ENCODE measurements at regions not wholly inside any gene's neighbourhood (a gene's known extent, or its start where the extent isn't known, plus 50 kb on each side); places are given as distances from the start of the nearest gene placed in this dataset.
"Not testable (repeated sequence)": the region's sequence is repeated elsewhere in the genome, so short reads cannot be mapped to it uniquely, and the experiment has no call there.

- H3K4me1 ChIP-seq, result peaks cover 23% of the 10 kb centered on the region
- TF ChIP-seq POLR2AphosphoS5 (IDR thresholded peaks at IDR 0.05; ENCODE audit: insufficient read depth in 1 of 2, low read depth in 1 of 2) (no peak), POLR2A (IDR thresholded peaks at IDR 0.05) (no peak), CTCF (IDR thresholded peaks at IDR 0.05) (no peak)
- intact Hi-C loops (cut with DNase I), result no loop called here
These were observed 69.5 kb upstream of the SULF2 start for GRCh38 chr20:47854687-47855212.

GRCh38 chr20:47851774-47852173, 66.5 kb upstream of the SULF2 start:
- Histone ChIP-seq H3K27ac (no peak overlapping the region), H3K4me3 (no peak overlapping the region), H3K36me3 (no peaks in the 10 kb centered on the region), H3K4me1 (no peaks in the 10 kb centered on the region), H3K9me3 (no peaks in the 10 kb centered on the region), H3K27me3 (no peaks in the 10 kb centered on the region)
- no peak for DNase-seq (ENCODE audit: extremely low spot score in 2 of 2)
- TF ChIP-seq POLR2A (IDR thresholded peaks at IDR 0.05), result no peak
- no peak for TF ChIP-seq POLR2AphosphoS5 (IDR thresholded peaks at IDR 0.05; ENCODE audit: insufficient read depth in 1 of 2, low read depth in 1 of 2)
- TF ChIP-seq CTCF (IDR thresholded peaks at IDR 0.05), result no peak
- intact Hi-C loops (cut with DNase I), result no loop called here

More at GRCh38 chr20:47854687-47855212, 69.5 kb upstream of the SULF2 start:
- Histone ChIP-seq H3K36me3 (no peaks in the 10 kb centered on the region), H3K27ac (no peak overlapping the region), H3K9me3 (no peaks in the 10 kb centered on the region), H3K27me3 (no peaks in the 10 kb centered on the region), H3K4me3 (no peak overlapping the region)
- no peak for DNase-seq (ENCODE audit: extremely low spot score in 2 of 2)

- intact Hi-C loops (cut with DNase I), result no loop called here
- TF ChIP-seq POLR2AphosphoS5 (IDR thresholded peaks at IDR 0.05; ENCODE audit: insufficient read depth in 1 of 2, low read depth in 1 of 2), result no peak
- TF ChIP-seq CTCF (IDR thresholded peaks at IDR 0.05), result no peak
- TF ChIP-seq POLR2A (IDR thresholded peaks at IDR 0.05), result no peak
- Histone ChIP-seq H3K4me1 (no peaks in the 10 kb centered on the region), H3K27ac (no peak overlapping the region), H3K4me3 (no peak overlapping the region), H3K27me3 (no peaks in the 10 kb centered on the region), H3K36me3 (no peaks in the 10 kb centered on the region), H3K9me3 (no peaks in the 10 kb centered on the region)
- no peak for DNase-seq (ENCODE audit: extremely low spot score in 2 of 2)
These were observed 64.9 kb upstream of the SULF2 start for GRCh38 chr20:47850146-47850545.

GRCh38 chr20:47849596-47849995, 64.3 kb upstream of the SULF2 start:
- no peak overlapping the region for H3K27ac ChIP-seq
- intact Hi-C loops (cut with DNase I), result loop anchor here (10.0 kb wide), 1 partner anchor 45 kb away; no protein-coding TSS in a partner anchor
- H3K27me3 ChIP-seq, result no peaks in the 10 kb centered on the region
- H3K9me3 ChIP-seq, result no peaks in the 10 kb centered on the region
- no peak overlapping the region for H3K4me3 ChIP-seq
- H3K36me3 ChIP-seq, result no peaks in the 10 kb centered on the region
- no peaks in the 10 kb centered on the region for H3K4me1 ChIP-seq
- no peak for DNase-seq (ENCODE audit: extremely low spot score in 2 of 2)
- TF ChIP-seq POLR2A (IDR thresholded peaks at IDR 0.05) (no peak), POLR2AphosphoS5 (IDR thresholded peaks at IDR 0.05; ENCODE audit: insufficient read depth in 1 of 2, low read depth in 1 of 2) (no peak), CTCF (IDR thresholded peaks at IDR 0.05) (no peak)

- intact Hi-C loops (cut with DNase I), result loop anchor here (10.0 kb wide), 1 partner anchor 46 kb away; no protein-coding TSS in a partner anchor
- Histone ChIP-seq H3K4me1 (no peaks in the 10 kb centered on the region), H3K4me3 (no peak overlapping the region), H3K9me3 (no peaks in the 10 kb centered on the region), H3K27ac (no peak overlapping the region), H3K27me3 (no peaks in the 10 kb centered on the region), H3K36me3 (no peaks in the 10 kb centered on the region)
- no peak for DNase-seq (ENCODE audit: extremely low spot score in 2 of 2)
- no peak for TF ChIP-seq CTCF (IDR thresholded peaks at IDR 0.05)
- TF ChIP-seq POLR2AphosphoS5 (IDR thresholded peaks at IDR 0.05; ENCODE audit: insufficient read depth in 1 of 2, low read depth in 1 of 2), result no peak
- no peak for TF ChIP-seq POLR2A (IDR thresholded peaks at IDR 0.05)
These were observed 63.7 kb upstream of the SULF2 start for GRCh38 chr20:47849006-47849405.

- intact Hi-C loops (cut with DNase I), result loop anchor here (10.0 kb wide), 1 partner anchor 46 kb away; no protein-coding TSS in a partner anchor
These were observed 63.3 kb upstream of the SULF2 start for GRCh38 chr20:47848534-47848933.

More at GRCh38 chr20:47848534-47848933, 63.3 kb upstream of the SULF2 start:
- H3K27ac ChIP-seq; DNase-seq (ENCODE audit: extremely low spot score in 2 of 2); H3K36me3 ChIP-seq; H3K9me3 ChIP-seq; H3K27me3 ChIP-seq; H3K4me1 ChIP-seq; H3K4me3 ChIP-seq: not testable (repeated sequence)
